GM23338 (cell line): ENCODE measurements at regions not wholly inside any gene's neighbourhood (a gene's known extent, or its start where the extent isn't known, plus 50 kb on each side); places are given as distances from the start of the nearest gene placed in this dataset.

Experiments
- ATAC-seq: fragments of 200-7000 bp; cut with Tn5 transposase; 3 replicates; pipeline ENCODE4 v1.9.1; 2020
- DNase-seq: peaks from one replicate; pipeline ENCODE4 v3.0.0-alpha.2; 2015; ENCODE audit warnings: low spot score
- H2AFZ ChIP-seq: fragments of 200-600 bp; sonication (generic); 2 replicates; pipeline ENCODE4 v1.8.0; 2016; ENCODE audit warnings: antibody characterized with exemption, mild to moderate bottlenecking, moderate library complexity
- H3F3A ChIP-seq: fragments of 200-600 bp; sonication (generic); replicated peaks from 2 replicates; pipeline ENCODE4 v1.8.0; 2017; ENCODE audit warnings: antibody characterized with exemption, mixed run types, low read depth
- H3K27ac ChIP-seq: fragments of 200-600 bp; sonication (generic); 2 replicates; pipeline ENCODE4 v1.6.1; 2016; ENCODE audit warnings: low read depth
- H3K27me3 ChIP-seq: fragments of 200-600 bp; sonication (generic); 2 replicates; pipeline ENCODE4 v1.8.0; 2016; ENCODE audit warnings: mild to moderate bottlenecking, mixed run types, moderate library complexity; ENCODE audit not compliant: insufficient read depth
- H3K36me3 ChIP-seq: fragments of 200-600 bp; sonication (generic); 2 replicates; pipeline ENCODE4 v1.8.0; 2016; ENCODE audit warnings: mild to moderate bottlenecking; ENCODE audit not compliant: insufficient read depth
- H3K4me1 ChIP-seq: fragments of 200-600 bp; sonication (generic); 2 replicates; pipeline ENCODE4 v1.8.0; 2016; ENCODE audit warnings: mild to moderate bottlenecking, moderate library complexity; ENCODE audit not compliant: insufficient read depth
- H3K4me2 ChIP-seq: fragments of 200-600 bp; sonication (generic); 2 replicates; pipeline ENCODE4 v1.7.1; 2017; ENCODE audit warnings: mixed run types
- H3K4me3 ChIP-seq: fragments of 200-600 bp; sonication (generic); 2 replicates; pipeline ENCODE4 v1.6.1; 2016; ENCODE audit warnings: mixed run types
- H3K79me2 ChIP-seq: fragments of 200-600 bp; sonication (generic); replicated peaks from 2 replicates; pipeline ENCODE4 v1.8.0; 2017; ENCODE audit warnings: mild to moderate bottlenecking; ENCODE audit not compliant: insufficient read depth
- H3K9me2 ChIP-seq: fragments of 200-600 bp; sonication (generic); 2 replicates; pipeline ENCODE4 v1.8.0; 2017; ENCODE audit not compliant: insufficient read depth
- H4K20me1 ChIP-seq: fragments of 200-600 bp; sonication (generic); replicated peaks from 2 replicates; pipeline ENCODE4 v1.8.0; 2017; ENCODE audit warnings: mild to moderate bottlenecking; ENCODE audit not compliant: insufficient read depth
- H3K27ac Mint-ChIP-seq: 2 replicates; pipeline ENCODE4 v1.8.0; 2020; ENCODE audit warnings: inconsistent platforms, mild to moderate bottlenecking, moderate library complexity, mixed read lengths
- H3K27me3 Mint-ChIP-seq: 3 replicates; pipeline ENCODE4 v1.8.0; 2022; ENCODE audit warnings: low read depth, mild to moderate bottlenecking, moderate library complexity, mixed read lengths, inconsistent platforms; ENCODE audit not compliant: insufficient read depth, poor library complexity
- H3K36me3 Mint-ChIP-seq: 3 replicates; pipeline ENCODE4 v1.8.0; 2021; ENCODE audit warnings: low read depth, mild to moderate bottlenecking, inconsistent platforms, moderate library complexity, mixed read lengths
- H3K4me1 Mint-ChIP-seq: 3 replicates; pipeline ENCODE4 v1.8.0; 2020; ENCODE audit warnings: mild to moderate bottlenecking, inconsistent platforms, mixed read lengths
- H3K4me3 Mint-ChIP-seq: 3 replicates; pipeline ENCODE4 v1.8.0; 2021; ENCODE audit warnings: moderate library complexity, mild to moderate bottlenecking, inconsistent platforms, mixed read lengths
- H3K9me3 Mint-ChIP-seq: 3 replicates; pipeline ENCODE4 v1.8.0; 2020; ENCODE audit warnings: moderate library complexity, mild to moderate bottlenecking, inconsistent platforms, mixed read lengths
- CREB1 ChIP-seq: fragments of 250-450 bp; sonication (Bioruptor Pico); IDR thresholded peaks from 2 replicates; pipeline ENCODE4 v1.5.0; 2020; ENCODE audit warnings: low read depth, mild to moderate bottlenecking, moderate library complexity
- CTCF ChIP-seq, 2 experiments: fragments of 200-600 bp in 1 of 2; sonication (generic) in 1 of 2; conservative IDR thresholded peaks; 2 replicates each; pipeline versions ENCODE4 v1.5.1 to v1.6.1; 2016 to 2017; ENCODE audit warnings: antibody characterized with exemption in 2 of 2, low read depth in 2 of 2, mild to moderate bottlenecking in 2 of 2, moderate library complexity in 1 of 2
- ETS1 ChIP-seq: IDR thresholded peaks from 2 replicates; pipeline ENCODE4 v1.6.1; 2016; ENCODE audit warnings: antibody characterized with exemption
- EZH2phosphoT487 ChIP-seq: fragments of 200-600 bp; sonication (generic); IDR thresholded peaks from one replicate; pipeline ENCODE4 v1.8.1; 2018; ENCODE audit warnings: antibody characterized with exemption; ENCODE audit not compliant: unreplicated experiment
- NANOG ChIP-seq: IDR thresholded peaks from 2 replicates; pipeline ENCODE4 v1.6.1; 2016; ENCODE audit warnings: antibody characterized with exemption, borderline replicate concordance
- STAT1 ChIP-seq: IDR thresholded peaks from one replicate; pipeline ENCODE4 v1.6.1; 2016; ENCODE audit warnings: antibody characterized with exemption; ENCODE audit not compliant: unreplicated experiment
- ZNF114 ChIP-seq: fragments of 250-450 bp; sonication (Bioruptor Pico); IDR thresholded peaks from 2 replicates; pipeline ENCODE4 v1.5.0; 2020; ENCODE audit warnings: mild to moderate bottlenecking, moderate library complexity
- ZNF462 ChIP-seq: fragments of 250-450 bp; sonication (Bioruptor Pico); IDR thresholded peaks from 2 replicates; pipeline ENCODE4 v1.5.0; 2020; ENCODE audit warnings: mild to moderate bottlenecking, moderate library complexity
- TF ChIP-seq, protein P1 (sequence below): IDR thresholded peaks from one replicate; pipeline ENCODE4 v1.6.1; 2018; ENCODE audit warnings: antibody characterized with exemption; ENCODE audit not compliant: unreplicated experiment

- no peaks in the 10 kb centered on the region for H3K79me2 ChIP-seq
- peaks cover 12% of the 10 kb centered on the region; the same call in 1 of the 2 replicates for H3K4me1 ChIP-seq
- H3K27ac ChIP-seq = no peak overlapping the region
- no peak overlapping the region for H3K4me3 ChIP-seq
- DNase-seq (no peak), ATAC-seq (no peak)
- H3K9me2 ChIP-seq = no peaks in the 10 kb centered on the region
- H3K36me3 ChIP-seq = no peaks in the 10 kb centered on the region
- no peak overlapping the region; the same call in 1 of the 2 replicates for H2AFZ ChIP-seq
- Mint-ChIP-seq H3K4me1 (peaks cover 18% of the 10 kb centered on the region; the same call in 2 of the 3 replicates), H3K27me3 (peaks cover 4% of the 10 kb centered on the region), H3K4me3 (no peak overlapping the region), H3K9me3 (no peaks in the 10 kb centered on the region), H3K27ac (no peak overlapping the region), H3K36me3 (no peaks in the 10 kb centered on the region)
- no peak overlapping the region for H3K4me2 ChIP-seq
- H4K20me1 ChIP-seq = no peaks in the 10 kb centered on the region
- H3F3A ChIP-seq = no peaks in the 10 kb centered on the region
- TF ChIP-seq STAT1 (no peak), NANOG (no peak), ETS1 (no peak), ZNF462 (CRISPR knock-in tag) (no peak), CTCF (conservative IDR thresholded peaks at IDR 0.05; ENCODE audit: low read depth in 2 of 2) (no peak), CREB1 (CRISPR knock-in tag) (no peak), EZH2phosphoT487 (no peak), ZNF114 (CRISPR knock-in tag) (no peak)
- TF ChIP-seq, protein P1, sequence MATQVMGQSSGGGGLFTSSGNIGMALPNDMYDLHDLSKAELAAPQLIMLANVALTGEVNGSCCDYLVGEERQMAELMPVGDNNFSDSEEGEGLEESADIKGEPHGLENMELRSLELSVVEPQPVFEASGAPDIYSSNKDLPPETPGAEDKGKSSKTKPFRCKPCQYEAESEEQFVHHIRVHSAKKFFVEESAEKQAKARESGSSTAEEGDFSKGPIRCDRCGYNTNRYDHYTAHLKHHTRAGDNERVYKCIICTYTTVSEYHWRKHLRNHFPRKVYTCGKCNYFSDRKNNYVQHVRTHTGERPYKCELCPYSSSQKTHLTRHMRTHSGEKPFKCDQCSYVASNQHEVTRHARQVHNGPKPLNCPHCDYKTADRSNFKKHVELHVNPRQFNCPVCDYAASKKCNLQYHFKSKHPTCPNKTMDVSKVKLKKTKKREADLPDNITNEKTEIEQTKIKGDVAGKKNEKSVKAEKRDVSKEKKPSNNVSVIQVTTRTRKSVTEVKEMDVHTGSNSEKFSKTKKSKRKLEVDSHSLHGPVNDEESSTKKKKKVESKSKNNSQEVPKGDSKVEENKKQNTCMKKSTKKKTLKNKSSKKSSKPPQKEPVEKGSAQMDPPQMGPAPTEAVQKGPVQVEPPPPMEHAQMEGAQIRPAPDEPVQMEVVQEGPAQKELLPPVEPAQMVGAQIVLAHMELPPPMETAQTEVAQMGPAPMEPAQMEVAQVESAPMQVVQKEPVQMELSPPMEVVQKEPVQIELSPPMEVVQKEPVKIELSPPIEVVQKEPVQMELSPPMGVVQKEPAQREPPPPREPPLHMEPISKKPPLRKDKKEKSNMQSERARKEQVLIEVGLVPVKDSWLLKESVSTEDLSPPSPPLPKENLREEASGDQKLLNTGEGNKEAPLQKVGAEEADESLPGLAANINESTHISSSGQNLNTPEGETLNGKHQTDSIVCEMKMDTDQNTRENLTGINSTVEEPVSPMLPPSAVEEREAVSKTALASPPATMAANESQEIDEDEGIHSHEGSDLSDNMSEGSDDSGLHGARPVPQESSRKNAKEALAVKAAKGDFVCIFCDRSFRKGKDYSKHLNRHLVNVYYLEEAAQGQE = no peak
- no peaks in the 10 kb centered on the region for H3K27me3 ChIP-seq
These were observed 118.6 kb upstream of the C11orf87 start for GRCh38 chr11:109303342-109303741.
